GM20000 (cell line): ENCODE measurements at regions not wholly inside any gene's neighbourhood (a gene's known extent, or its start where the extent isn't known, plus 50 kb on each side); places are given as distances from the start of the nearest gene placed in this dataset.
"Not testable (repeated sequence)": the region's sequence is repeated elsewhere in the genome, so short reads cannot be mapped to it uniquely, and the experiment has no call there.

Experiments used
- DNase-seq: peaks from one replicate; pipeline ENCODE4 v3.0.0; 2012; ENCODE audit warnings: low spot score
- TF ChIP-seq, protein P1 (sequence below): IDR thresholded peaks from 2 replicates; pipeline ENCODE4 v1.5.1; 2012; ENCODE audit warnings: mild to moderate bottlenecking, control low read depth; ENCODE audit errors: extremely low read depth, missing control alignments

GRCh38 chr4:12495211-12495610, 988.9 kb downstream of the RAB28 start:
- no peak for DNase-seq
- TF ChIP-seq, protein P1, sequence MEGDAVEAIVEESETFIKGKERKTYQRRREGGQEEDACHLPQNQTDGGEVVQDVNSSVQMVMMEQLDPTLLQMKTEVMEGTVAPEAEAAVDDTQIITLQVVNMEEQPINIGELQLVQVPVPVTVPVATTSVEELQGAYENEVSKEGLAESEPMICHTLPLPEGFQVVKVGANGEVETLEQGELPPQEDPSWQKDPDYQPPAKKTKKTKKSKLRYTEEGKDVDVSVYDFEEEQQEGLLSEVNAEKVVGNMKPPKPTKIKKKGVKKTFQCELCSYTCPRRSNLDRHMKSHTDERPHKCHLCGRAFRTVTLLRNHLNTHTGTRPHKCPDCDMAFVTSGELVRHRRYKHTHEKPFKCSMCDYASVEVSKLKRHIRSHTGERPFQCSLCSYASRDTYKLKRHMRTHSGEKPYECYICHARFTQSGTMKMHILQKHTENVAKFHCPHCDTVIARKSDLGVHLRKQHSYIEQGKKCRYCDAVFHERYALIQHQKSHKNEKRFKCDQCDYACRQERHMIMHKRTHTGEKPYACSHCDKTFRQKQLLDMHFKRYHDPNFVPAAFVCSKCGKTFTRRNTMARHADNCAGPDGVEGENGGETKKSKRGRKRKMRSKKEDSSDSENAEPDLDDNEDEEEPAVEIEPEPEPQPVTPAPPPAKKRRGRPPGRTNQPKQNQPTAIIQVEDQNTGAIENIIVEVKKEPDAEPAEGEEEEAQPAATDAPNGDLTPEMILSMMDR = no peak

DNA sequence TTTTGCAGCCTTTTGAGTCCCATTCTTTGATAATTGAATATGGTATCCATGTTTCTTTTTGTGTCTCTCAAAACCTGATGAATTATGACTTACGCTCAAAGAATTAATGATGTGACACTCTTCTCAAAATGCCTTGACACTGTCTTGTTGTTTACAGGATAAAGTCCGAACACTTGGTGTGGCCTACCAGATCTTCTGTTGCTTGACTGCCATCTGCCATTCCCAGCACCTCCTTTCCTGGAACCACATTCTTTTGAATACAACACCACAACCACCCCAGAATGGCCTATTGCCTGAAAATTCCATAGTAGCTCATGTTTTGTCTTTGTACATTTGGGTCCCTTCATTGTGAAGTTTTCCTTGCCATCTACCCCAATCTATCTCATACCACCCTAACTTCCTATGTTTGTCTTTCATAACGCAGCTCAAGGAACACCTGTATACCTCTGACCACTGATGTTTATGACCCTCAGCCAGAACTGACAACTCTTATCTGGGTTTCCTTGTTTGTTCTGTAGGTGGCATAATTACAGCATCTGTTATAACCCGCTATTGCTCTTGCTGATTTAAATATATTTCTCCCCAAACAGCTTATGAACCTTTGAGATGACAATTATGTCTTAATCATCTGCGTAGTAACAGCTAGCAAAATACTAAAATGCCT, 991.3 kb downstream of the RAB28 start:
- DNase-seq = no peak
- TF ChIP-seq, protein P1 = no peak

- DNase-seq = no peak
- TF ChIP-seq, protein P1 = no peak
Measured at GRCh38 chr4:12488672-12489071, 995.5 kb downstream of the RAB28 start.

GRCh38 chr4:12487000-12487399, 997.1 kb downstream of the RAB28 start:
- no peak for DNase-seq
- TF ChIP-seq, protein P1 = no peak

GRCh38 chr4:12472087-12472486, 1012.1 kb downstream of the RAB28 start:
- TF ChIP-seq, protein P1 = no peak
- DNase-seq = no peak

- DNase-seq = no peak
- TF ChIP-seq, protein P1 = no peak
Measured at GRCh38 chr4:12471193-12471592, 1012.9 kb downstream of the RAB28 start.

DNA sequence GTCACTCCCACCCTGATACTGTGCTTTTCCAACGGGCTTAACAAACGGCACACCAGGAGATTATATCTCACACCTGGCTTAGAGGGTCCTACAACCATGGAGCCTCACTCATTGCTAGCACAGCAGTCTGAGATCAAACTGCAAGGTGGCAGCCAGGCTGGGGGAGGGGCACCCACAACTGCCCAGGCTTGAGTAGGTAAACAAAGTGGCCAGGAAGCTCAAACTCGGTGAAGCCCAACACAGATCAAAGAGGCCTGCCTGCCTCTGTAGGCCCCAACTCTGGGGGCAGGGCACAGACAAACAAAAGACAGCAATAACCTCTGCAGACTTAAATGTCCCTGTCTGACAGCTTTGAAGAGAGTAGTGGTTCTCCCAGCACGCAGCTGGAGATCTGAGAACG, 1022.6 kb downstream of the RAB28 start:
- not testable (repeated sequence) for DNase-seq

- TF ChIP-seq, protein P1 = no peak
- no peak for DNase-seq
Measured at GRCh38 chr4:12459126-12459525, 1025.0 kb downstream of the RAB28 start.
